Ammon's horn (tissue), 1 donor: ENCODE measurements at regions not wholly inside any gene's neighbourhood (a gene's known extent, or its start where the extent isn't known, plus 50 kb on each side); places are given as distances from the start of the nearest gene placed in this dataset.
"Not testable (repeated sequence)": the region's sequence is repeated elsewhere in the genome, so short reads cannot be mapped to it uniquely, and the experiment has no call there.

Experiments used
- DNase-seq: peaks from one replicate; pipeline ENCODE4 v3.0.0-alpha.2; 2016; ENCODE audit warnings: low spot score

DNA sequence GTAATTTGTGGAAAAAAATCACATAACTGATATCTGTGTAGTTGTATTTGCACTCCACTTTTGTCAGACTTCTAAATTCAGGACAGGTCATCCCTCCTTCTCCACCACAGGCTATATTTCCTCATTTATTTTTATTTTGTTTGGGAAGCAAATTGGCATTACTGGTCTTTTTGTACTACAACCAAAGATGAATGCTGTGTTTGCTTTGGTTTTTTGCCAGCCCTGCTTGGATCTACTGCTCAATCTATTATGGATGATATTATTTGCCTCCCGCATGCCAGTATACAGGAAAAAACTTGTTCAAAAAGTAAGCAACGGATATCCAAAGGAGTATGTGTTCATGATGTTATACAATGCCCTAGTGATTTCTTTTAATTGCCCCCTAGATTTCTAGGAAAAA lies 948.8 kb downstream of the TRHDE start:
- no peak for DNase-seq

DNA sequence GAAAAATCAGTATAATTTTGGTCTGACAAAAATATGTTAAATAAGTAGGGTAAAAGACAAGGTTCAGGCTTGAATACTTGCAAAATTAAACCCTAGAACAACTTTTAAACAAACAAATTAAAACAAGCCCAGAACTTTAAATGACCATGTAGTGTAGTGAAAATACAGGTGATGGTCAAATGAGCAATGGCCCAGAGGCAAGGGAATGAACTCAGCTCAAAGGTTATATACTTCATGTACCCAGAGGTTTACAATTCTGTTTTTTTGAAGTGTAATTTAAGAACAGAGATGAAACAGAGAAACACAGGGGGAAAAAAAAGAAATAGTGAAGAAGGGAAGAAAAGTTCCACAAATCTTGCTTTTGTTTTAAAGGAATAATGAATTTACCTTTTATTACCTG lies 949.2 kb downstream of the TRHDE start:
- no peak for DNase-seq

DNA sequence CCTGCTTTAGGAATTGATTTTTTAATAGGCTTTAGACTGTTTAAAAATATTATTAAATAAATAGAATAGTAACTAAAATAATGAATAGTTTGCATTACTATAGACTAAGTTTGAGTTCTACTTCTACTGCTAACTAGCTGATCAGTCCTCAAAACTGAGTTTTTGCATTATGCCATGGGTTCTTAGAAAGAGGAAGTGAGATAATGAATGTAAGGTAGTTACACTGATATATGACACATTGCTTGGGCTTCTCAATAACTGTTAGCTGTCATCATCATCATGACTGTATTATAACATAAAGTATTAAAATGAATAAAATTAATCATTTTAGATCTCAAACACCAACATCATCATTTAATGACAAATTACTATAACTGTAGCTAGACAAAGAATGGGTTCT lies 949.7 kb downstream of the TRHDE start:
- DNase-seq, result no peak

DNA sequence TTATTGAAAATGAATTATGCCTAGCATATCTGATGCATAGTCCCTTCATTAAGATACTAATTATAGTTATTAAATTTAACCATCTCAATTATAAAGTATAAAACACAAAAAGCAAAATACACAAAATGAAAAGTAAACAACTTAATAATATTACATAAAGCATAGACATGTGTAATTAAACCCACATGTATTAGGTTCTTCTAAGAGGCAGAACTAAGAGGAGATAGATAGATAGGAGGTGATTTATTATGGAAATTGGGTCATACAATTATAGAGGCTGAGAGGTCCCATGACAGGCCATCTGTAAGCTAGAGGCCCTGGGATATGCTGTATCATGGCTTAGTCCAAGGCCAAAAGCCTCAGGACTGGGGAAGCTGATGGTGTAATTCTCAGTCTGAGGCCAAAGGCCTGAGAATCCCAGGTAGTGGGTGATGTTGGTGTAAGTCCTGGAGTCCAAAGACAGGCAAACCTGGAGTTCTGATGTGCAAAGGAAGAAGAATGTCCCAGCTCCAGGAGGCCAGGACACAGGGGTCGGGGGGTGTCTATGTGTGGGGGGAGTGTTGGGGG lies 953.3 kb downstream of the TRHDE start:
- no peak for DNase-seq

DNA sequence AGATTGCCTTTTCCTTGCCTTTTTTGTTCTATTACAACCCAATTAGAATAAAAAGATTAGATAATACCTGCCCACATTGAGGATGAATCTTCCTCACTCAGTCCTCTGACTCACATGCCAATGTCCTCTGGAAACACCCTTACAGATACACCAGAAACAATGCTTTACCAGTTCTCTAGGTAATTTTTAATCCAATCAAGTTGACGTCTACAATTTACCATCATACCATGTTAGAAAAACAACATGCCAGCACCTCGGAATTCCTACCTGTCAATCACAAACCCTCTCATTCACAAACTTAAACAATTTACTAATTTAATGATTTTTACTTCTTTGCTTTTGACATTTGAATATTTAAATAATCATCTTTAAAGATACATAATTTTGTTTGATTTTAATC lies 953.8 kb downstream of the TRHDE start:
- DNase-seq, result no peak

DNA sequence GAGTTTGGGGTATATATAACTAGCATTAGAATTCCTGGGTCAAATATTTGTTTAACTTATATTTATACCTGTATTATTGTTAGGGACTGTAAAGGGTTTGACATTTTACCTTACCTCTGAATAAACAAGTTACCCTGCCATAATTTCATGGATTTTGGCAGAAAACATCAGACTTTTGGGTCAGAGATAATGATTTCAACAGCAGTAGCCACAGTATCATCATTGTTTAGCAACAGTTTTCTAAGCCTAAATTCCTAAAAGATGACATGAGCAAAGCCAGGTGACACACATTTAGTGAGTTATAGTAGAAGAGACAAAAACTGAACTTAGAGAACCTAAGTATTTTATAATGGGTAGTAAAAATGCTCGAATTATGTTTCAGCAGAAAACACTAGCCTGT lies 954.4 kb downstream of the TRHDE start:
- no peak for DNase-seq

DNA sequence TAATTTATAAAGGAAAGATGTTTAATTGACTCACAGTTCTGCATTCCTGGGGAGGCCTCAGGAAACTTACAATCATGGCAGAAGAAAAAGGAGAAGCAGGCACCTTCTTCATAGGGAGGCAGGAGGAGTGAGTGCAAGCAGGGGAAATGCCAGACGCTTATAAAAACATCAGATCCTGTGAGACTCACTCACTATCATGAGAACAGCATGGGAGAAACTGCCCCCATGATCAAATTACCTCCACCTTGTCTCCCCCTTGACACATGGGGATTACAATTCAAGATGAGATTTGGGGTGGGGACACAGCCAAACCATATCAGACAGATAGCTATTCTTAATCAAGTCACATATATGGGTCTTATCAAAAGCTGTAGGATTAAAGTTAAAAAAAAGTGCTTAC lies 956.7 kb downstream of the TRHDE start:
- not testable (repeated sequence) for DNase-seq

DNA sequence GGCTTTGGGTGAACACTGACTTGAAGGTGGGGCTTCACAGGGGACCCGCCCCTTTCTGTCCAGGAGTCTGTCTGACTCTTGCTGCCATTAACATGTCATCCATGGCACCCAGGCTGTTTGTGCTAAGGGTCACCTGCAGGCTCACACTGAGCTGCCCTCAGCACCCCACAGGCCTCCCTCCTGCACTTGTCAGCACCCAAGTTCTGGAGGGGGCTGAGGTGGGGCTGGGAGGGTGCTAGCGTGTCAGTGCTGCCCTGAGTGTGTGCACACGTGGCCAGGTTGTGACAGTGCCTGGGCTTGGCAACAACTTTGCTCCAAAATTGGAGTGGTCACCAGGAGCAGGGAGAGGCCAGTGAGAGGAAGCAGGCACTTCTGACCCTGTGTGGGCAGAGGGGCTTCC lies 963.2 kb downstream of the TRHDE start:
- no peak for DNase-seq

DNA sequence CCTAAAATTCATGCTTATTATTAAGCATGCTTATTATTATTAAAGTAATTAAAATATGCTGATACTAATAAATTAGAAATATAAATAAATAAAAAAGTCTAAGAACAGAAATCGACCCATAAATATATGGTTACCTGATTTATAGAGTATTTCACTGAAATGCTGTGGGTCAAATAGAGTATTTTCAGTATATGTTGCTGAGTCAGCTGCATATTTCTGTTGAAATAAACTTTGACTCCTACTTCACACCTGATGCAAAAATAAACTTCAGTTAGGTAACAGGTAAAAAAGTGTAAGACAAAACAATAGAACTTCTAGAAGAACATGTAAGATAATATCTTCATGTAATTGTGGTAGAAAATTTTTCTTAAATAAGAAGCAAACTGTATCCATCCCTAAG lies 967.9 kb downstream of the TRHDE start:
- DNase-seq, result no peak

DNA sequence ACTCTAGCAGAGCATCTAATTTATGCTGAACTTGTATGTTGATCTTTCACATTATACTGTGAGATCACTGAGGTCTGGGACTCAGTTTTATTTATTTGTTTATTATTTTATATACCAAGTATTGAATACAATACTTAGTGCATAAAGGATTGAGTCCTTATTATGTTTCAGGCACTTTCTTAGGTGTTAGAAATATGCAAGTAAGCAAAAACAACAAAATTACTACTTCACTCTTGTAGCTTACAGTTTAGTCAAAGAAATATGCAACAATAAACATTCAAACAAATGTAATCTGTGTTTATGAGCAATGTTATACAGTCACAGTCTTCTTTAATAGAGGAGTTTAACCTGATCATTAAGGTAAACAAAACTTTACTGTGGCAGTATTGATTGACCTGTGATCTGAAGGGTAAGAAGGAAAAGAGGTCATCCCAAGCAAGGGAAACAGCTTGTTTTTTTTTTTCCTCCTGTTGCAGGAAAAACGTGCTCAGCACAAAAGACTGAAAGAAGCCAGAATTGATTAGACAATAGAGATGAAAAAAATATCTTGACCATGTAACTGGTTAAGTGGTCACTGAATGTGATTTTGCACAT lies 990.7 kb downstream of the TRHDE start:
- DNase-seq, result no peak

DNA sequence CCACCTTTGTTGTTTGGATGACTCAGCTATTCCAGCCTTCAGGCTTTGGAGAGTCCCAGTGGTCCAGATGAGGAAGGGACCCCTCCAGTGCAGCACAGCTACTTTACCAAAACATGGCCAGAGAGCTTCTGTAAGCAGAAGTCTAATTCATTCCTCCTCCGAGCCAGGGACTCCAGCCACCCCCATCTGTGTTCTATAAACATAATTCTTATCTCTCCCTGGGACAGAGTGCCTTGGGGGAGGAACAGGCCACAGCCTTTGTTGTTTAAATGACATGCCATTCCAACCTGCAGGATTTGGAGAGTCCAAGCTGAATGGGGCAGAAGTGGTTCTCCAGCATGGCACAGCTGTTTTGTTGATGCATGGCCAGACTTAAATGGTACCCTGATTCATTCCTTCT lies 994.0 kb downstream of the TRHDE start:
- no peak for DNase-seq

DNA sequence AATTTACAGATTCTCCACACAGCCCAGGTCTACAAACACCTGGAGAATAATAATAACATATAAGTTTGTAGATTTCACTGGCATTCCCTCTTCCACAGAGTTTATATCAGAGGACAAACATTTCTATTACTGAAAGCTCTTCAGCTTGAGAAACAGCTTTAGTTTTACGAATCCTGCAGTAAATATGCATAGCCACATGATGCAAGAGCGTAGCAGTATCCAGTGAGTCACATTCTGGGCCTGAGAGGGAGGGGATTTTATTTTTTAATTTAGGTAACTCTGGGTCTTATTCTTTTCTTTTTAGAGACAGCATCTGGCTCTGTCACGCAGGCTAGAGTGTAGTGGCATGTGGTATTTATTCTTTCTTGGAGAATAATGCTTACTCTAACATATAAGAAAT lies 1002.8 kb downstream of the TRHDE start:
- no peak for DNase-seq

DNA sequence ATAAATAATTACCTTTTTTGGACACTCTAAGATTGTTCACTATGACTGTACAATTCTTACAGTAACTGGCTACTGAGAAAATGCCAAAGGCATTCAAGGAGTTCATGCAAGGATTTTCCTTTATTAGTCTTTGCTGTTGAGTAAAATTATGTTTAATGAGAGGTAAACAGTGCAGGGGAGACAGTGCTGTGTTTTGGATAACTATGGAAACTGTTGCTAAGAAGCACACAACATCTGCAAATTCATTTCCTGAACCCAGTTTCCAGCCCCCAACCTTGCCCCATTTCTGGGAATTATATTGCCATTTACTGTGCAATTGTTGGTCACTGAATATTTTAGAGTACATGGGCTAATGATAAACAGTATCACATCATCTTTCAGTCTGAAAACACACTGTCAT lies 1005.8 kb downstream of the TRHDE start:
- DNase-seq, result no peak

DNA sequence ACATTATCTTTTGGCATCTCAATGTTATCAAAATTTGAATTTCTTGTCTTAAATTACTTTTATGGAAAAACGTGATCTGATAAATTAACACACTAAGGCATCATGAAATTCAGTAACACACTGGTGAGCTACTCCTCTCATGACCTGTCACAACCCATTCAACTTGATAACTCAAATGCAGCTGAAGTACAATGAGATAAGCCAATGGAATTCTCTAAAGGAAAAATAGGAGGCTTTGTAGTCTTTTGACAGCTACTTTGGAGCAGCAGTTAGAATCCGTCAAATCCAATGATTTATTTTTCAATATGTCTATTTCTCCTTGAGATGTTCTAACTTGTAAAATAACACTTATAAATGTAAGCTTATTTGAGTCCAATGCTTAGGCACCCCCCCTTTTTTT lies 1029.4 kb downstream of the TRHDE start:
- DNase-seq, result no peak

DNA sequence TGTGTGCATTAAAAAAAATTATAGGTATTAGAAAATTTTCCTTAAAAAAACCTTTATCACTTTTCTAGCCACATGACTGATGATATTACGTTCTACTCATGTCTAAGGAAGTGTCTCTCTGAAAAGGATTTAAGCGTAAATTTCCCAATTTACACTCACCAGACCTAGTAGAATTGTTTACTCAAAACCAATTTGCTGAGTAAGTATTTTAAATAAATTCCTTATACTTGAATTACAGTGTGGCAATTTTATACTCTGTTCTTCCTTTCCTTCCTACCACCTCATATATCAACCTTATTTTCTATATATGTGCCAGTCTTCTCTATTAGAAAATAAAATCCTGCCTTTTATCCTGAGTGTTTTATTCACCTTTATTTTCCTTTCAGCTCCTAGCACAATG lies 1035.1 kb downstream of the TRHDE start:
- DNase-seq, result no peak

DNA sequence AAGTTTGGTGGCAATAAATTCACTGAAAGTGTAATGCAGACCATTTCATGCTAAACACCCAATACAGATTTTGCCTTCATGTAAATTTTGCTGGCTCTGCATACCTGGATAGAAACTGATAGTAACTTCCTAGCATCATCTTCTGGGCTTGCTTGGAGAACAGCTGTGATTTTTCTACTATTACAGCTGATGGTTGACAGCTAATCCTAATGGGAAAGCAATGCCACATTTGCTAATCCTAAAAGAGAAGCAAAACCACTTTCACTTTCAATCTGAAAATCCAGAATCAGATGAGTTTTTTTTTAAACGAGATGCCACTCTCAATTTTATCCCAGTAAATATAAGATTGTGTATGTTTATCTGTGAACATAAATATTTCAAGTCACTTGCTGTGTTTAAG lies 1035.9 kb downstream of the TRHDE start:
- DNase-seq, result no peak

DNA sequence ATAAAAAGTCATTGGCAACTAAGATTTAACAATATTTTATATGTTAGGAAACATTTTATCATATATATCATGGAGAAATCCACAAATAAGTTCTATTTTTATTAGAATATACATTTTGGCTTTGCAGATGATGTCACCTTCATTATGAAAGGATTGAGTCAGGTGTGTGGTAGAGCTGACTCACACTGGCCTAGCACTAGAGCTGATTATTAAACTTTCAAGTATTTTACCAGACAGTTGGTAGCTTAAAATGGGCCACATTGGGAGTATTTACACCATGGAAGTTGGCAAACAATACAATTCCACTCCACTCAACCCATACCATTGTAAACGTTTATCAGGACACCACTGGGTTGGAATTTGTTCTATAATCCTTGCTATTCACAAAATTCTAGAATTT lies 1036.6 kb downstream of the TRHDE start:
- no peak for DNase-seq

DNA sequence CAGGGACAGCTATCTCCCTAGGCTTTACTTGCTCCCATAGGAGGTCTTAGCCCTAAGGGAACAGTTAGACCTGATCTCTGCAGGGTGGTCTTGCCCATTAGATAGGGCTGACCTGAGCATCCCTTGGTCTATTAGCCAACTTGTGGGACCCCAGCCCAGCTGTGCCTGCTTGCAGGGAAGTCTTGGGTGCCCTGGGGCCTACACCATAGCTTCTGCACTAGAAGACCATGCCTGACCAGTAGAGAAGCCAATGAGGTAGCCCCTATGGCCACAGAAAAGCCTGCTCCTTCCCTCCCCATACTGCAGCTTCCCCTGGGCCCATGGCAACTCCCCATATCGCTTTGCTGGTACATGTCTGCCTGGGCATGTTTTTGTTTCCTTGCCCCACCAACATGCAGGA lies 1049.1 kb downstream of the TRHDE start:
- no peak for DNase-seq

DNA sequence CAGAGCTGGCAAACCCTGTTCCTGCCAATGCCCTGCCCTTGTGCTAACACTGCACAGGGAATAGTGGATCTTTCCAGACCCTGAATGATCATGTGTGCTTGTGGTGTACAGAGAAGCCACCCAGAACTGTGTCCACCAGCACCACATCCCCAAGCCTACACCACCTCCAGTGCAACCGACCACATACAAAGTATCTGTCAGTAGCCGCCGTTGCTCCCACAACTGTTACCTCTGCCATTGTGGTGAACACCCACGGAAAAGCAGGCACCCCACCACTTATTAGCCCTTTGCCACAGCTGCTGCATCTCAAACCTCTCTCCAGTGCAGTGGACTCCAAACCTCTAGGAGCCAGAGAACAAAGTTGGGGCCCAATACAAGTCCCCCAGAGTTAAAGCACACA lies 1049.6 kb downstream of the TRHDE start:
- DNase-seq, result no peak

DNA sequence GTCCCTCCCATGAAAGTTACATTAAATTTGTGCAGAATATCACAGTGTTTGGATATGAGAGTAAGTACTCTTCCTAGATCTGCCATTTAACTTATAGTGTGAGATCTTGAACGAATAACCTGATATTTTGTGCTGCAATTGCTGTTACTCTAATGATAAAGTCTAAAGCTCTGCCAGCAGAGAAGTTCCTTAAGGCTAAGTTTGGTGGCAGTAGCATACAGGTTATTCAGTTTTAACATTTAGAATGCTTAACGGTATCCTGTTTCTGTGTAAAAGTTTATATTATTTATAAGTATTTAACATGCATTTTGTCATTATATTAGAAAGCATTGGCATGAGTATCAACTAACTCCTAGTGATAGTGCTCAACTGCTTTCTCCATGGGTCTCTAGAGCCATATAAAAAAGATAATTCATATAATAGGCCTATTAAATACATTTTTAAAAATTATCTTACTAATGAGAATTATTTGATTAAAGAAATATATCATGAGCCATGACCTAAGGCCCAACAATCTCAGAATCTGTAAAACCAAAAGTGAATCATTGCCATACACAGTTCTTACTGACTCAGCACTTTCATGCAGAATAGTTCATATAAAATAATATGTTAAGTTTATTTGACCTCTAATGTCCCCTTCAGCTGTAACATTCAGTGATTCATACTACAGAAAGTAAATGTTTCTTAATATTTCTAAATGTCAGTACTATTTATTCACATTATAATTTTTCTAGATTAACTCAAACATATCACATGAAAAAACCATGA lies 1058.6 kb downstream of the TRHDE start:
- no peak for DNase-seq

DNA sequence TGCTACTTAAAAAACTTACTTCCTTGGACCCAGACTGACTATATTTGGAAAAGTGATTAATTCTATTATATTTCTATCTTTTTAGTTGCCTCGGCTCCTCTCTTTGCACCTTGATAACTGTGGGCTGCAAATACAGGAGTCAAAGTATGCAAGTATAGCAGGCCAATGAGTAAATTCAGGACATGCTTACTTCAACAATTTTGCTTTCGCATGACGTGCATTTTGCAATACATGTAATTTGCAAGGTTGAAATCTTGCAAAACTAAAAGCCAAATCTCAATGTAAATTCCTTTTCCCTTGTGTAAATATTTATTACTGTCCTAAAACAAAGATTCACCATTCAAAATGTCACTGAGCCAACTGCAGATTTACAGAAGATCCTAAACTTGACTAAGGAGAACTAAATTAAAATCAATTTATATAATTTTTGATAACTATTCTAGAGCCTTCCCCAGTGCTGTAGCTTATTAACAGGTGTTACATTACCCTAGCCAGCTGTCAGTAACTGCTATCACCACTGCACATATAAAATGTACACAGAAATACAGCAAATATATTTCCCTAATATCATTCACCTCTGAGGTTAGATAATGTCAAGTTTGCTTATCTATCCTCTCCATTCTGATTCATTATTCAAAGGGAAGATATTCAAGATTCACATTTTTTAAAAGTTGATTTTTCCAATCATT lies 1069.5 kb downstream of the TRHDE start:
- DNase-seq, result no peak

DNA sequence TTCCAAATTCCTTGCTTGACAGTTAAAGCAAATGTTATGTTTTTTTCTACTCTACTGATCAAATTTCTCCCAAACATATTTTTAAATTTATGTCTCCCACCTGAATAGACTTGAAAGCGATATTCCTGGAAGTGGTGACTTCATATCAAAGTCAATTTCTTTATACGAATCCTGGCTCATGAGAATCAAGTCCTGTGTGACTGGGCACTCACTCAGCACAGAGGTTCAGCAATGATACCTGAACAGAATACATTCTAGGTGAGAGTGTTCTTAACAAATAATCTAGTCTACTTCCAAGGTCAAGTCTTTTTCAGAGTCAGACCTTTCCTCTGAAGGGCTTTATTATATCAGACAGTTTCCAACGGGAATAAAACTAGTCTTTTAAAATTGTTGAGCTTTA lies 1070.6 kb downstream of the TRHDE start:
- DNase-seq, result no peak

DNA sequence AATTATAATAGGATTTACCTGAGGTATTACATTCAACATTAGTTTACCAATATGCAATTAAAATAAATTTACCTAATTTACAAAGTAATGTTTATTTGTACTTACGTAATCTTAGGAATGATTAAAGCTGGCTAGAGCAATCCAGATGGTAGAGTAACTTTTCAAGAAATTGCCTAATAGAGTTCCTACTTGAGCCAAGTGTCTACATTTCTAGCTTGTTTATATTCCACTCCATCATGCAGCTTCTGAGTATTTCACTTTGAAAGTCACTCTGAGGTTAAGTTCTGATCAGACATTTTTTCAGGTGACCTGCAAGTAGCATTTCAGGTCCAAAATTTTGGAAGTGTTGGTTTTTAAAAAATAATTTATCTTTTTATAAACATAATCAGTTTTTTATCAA lies 1080.7 kb downstream of the TRHDE start:
- DNase-seq, result no peak
